ENCODE measurements at regions not wholly inside any gene's neighbourhood (a gene's known extent, or its start where the extent isn't known, plus 50 kb on each side); places are given as distances from the start of the nearest gene placed in this dataset.
A peak's percentile ranks its signal among the peaks of the same experiment; 100 is the strongest.

DNA sequence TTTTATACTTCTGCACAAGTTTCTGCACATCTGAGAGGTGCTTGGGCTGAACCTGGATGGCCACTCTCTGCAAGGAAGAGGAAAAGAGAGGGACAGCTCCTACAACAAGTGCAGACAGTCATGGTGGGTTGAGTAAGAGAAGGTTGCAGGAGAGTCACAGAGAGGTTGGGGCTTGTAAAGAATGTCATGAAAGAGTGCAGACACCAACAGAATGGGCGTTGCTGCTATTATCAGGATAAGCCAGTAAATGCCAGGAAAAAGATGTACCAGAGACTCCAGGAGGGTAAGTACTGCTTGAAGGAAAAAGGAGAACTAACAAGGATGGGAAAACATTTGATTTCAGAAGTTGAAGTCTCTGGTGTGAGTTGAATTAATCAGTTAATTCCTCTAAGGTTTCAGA, 77.8 kb upstream of the NRP1 start:
- intact Hi-C loops (cut with DNase I) = no loop called here
- DNase-seq = no peak

DNA sequence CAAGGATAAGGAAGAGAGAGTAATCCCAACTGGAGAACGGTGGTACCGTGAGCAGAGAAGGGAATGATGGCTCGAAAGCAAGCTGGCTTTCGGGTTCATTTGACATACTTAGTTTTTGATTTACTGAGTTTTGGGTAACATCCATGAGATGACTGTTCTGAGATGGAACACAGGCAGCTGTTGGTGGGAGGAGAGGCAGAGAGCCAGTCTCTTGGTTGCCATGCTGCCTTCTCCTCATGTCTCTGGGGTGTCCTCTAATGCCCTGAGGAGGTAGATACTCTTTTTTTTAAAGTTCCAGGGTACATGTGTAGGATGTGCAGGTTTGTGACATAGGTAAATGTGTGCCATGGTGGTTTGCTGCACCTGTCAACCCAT, 76.4 kb upstream of the NRP1 start:
- intact Hi-C loops (cut with DNase I) = no loop called here
- DNase-seq = peak in 4 of 10 donors; percentile 13 to 88 (median 30)

DNA sequence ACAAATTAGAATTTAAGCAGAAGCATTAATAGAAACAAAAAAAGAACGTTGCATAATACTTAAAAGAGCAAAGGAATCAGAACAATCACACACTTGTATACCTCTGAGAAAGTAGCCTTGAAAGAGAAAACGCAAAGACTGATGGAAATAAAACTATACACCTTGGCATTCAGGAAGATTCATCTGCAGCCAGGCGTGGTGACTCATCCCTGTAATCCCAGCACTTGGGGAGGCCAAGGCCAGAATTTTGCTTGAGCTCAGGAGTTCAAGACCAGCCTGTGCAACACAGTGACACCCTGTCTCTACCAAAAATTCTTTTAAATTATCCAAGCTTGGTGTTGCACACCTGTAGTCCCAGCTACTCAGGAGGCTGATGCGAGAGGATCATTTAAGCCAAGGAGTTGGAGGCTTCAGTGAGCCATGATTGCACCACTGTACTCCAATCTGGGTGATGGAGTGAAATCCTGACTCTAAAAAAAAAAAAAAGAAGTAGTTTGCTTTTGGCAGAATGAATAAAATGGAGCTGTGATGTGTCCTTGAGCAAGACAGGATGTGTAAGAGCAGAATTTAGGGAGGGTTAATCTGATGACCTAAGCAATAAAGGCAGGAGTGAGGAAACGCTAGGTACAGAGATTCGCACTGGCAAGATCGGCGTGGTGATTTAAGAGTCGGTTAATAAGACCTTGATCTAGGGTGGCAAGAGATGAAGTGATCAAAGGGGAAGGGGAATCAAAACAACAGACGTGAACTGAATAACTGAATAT, 75.8 kb upstream of the NRP1 start:
- DNase-seq = no peak
- intact Hi-C loops (cut with DNase I) = no loop called here

DNA sequence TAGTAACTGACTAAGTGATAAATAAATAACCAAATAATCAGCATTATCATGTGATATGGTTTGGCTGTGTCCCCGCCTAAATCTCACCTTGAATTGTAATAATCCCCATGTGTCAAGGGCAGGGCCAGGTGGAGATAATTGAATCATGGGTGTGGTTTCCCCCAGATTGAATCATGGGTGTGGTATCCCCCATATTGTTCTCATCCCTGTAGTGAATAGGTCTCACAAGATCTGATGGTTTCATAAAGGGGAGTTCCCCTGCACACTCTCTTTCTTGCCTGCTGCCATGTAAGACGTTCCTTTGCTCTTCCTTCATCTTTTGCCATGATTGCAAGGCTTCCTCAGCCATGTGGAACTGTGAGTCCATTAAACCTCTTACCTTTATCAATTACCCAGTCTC, 72.1 kb upstream of the NRP1 start:
- DNase-seq = no peak

DNA sequence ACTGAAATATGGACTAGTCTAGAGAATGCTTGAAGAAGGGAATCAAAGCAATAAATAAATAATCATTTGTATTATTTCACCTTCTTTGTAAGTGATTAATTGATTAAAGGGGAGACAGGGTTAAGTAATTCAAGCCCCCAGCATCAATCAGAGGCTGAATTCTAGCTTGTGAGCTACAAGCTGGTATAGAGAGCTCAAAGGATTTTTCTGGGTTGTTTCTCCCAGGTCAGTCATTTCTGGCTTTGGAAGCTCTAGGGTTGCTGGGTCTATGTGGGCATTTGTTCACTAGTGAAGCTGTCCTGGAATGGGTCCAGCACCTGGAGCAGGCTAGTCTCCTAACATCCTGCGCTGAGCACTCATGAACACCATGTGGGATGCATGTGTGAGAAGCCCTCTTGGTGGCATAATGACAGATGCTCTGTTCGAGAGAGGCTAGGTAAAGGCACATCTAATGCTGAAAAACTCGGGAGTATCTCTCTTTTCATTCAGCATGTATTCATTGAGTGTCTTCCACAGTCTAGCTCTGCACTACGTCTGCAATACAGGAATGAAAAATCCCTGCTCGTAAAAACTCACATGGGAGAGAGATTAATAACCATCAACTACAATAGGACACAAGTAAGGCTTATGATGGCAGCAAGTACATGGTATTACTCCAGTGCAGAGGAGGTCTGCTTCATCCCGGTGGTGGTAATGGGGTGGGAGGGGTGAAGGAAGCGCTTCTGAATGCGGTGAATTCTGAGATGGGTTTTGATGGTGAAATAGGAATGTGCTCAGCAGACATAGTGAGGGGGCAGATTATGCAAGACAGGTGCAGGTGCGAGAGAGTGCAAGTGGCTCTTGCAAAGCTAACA, 68.0 kb upstream of the NRP1 start:
- intact Hi-C loops (cut with DNase I) = no loop called here
- no peak for DNase-seq

More for the DNA sequence above, 72.1 kb upstream of the NRP1 start:
- intact Hi-C loops (cut with DNase I) = no loop called here

DNA sequence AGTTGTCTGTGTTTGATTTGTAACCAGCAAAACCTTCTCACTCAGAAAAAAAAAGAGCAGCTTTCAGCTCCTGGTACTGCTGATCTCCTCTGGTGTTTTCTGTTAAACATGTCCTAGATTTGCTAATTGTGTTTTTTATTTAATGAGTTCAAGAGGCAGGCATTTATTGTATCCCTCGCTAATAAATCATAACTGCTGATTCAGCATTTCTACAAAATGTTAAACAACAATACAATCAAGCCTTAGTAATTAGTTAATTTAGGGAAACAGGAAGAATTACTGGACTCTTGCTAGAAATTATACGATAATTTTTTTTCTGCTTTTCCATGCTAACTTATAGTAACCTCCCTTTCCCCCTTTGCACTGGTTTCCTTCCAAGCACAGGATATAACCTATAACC, 66.8 kb upstream of the NRP1 start:
- no peak for DNase-seq
- intact Hi-C loops (cut with DNase I) = no loop called here

DNA sequence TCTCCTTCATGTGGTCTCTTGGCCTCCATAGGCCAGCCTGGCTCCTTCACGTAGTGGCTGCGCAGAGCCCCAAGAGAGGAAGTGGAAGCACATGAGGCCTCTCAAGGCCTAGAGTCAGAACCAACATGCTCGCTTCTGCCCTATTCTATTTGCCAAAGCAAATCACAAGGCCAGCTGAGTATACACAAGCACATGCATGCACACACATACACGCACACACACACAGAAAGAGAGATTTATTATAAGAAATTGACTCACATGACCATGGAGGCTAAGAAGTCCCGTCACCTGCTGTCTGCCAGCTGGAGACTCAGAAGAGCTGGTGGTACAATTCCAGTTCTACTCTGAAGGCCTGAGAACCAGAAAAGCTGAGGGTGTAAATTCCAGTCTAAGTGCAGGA, 64.3 kb upstream of the NRP1 start:
- no peak for DNase-seq
- intact Hi-C loops (cut with DNase I) = no loop called here

DNA sequence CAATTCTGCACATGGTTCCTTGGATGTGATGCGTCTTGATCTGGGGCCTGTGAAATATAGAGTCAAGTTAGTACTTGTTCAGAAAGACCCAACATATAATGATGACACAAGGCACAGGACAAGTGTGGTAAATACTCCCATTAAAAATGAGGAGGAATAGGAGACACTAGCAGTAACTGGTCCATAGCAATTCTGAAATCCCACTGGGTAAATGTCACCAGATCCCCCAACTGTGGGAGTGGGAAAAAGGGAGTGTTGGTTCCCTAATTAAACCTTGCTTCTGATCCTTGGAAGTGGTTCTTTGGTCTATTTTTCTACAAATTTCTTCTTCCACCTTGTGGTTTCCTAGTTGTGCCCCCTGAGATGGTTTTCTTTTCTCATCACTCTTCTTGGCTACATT, 62.5 kb upstream of the NRP1 start:
- DNase-seq = no peak
- intact Hi-C loops (cut with DNase I) = no loop called here

DNA sequence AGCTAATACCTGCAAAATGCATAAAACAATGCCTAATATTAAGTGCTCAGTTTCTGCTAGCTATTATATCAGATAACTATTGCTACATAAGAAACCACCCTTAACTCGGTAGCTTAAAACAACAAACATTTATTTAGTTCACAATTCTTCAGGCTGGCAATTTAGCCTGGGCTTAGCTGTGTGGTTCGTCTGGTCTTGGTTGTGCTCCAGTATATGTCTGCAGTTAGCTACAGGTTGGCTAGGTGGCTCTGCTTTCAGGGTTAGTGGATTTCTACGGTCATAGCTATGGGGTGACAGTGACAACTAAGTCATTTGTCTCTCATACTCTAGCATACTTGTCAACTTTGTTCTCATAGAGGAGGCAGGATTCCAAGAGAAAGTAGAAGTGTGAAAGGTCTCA, 61.8 kb upstream of the NRP1 start:
- intact Hi-C loops (cut with DNase I) = no loop called here
- DNase-seq = no peak

DNA sequence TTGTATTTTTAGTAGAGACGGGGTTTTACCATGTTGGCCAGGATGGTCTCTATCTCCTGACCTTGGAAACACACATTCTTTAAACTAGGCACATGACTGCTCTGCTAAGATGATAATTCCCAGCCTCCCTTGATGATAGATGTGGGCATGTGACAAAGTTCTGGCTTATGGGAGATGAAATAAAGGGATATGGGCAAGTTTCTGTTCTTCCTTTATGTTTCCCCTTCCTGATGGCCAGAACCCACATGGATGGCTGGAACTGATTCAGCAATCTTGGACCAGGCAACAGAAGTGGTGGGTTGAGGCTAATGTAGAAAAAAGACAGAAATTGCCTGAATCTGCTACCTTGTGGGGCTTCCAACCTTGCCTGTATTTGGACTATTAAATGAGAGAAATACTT, 60.7 kb upstream of the NRP1 start:
- no peak for DNase-seq
- intact Hi-C loops (cut with DNase I) = no loop called here

DNA sequence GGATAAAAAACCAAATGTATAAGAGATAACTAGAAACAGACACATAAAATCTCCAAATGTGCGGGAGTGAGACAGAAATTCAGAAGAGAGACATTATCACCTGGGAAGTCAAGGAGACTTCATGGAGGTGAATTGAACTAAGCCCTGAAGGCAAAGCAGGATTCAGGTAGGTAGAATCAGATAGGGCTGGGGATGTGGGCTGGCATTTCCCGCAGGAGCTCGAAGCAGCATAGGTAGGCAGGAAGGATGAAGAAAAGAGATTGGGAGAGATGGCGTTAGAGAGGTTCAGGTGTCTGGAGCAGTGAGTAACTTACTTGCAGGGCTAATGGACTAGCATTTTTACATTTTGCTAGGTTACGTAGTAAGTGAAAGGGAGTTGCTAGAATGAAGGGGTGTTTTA, 58.2 kb upstream of the NRP1 start:
- intact Hi-C loops (cut with DNase I) = no loop called here

DNA sequence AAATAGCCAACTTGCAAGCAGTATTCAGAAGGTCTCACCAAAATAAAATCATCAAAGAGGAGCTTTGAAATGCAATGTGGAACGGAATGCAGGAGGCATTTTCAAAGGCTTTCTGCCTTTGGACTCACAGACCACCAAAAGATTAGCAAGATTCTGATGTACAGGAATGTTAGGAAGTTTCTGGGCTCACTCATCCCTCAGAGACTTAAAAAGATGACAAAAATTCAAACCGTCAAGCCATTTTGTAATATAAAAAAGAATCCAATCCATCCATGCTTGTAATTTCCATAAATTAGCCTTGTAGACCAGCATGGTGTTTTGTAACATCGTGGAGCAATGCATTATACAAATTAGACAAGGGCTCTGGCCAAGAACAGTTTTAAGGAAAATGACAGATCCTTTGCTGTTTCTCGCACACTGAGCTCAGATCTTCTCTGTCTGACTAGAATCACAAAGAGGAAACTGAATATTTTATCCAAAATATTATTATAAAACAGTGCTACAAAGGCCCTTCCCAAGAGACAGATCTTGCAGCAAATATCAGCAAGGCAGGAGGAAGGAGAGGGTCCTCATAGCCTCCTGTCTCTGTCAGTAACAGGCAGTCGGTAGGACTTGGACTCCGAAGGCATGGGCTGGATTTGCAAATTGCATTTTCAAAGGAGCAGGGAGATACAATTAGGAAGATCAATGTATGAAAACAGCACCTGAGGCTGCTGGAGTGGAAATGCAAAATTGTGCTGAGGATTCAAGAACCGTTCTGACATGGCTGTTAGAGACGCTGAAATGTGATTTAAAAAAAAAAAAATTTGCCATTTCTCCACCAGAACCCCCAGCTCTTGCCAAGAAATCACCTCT, 57.4 kb upstream of the NRP1 start:
- DNase-seq = no peak
- intact Hi-C loops (cut with DNase I) = no loop called here

More for the DNA sequence above, 58.2 kb upstream of the NRP1 start:
- DNase-seq = no peak

DNA sequence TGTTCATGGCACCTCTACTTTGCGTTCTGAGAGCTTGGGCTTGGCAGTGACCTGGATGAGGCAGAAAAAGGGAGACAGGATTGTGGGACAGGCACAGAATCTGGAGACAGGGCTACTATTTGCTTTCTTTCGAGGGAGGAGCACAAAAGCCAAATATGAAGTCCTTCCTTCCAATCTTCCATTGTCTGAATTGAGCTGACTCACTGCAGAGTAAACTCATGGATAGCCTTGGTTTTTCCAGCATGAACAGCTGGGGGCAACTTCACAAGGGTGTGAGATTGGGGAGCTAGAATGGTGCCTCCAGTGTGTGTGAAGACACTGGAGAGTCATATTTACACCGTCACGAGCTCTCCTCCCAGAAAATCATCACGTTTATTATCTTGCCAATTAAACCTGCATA, 55.6 kb upstream of the NRP1 start:
- no peak for DNase-seq
- intact Hi-C loops (cut with DNase I) = no loop called here

DNA sequence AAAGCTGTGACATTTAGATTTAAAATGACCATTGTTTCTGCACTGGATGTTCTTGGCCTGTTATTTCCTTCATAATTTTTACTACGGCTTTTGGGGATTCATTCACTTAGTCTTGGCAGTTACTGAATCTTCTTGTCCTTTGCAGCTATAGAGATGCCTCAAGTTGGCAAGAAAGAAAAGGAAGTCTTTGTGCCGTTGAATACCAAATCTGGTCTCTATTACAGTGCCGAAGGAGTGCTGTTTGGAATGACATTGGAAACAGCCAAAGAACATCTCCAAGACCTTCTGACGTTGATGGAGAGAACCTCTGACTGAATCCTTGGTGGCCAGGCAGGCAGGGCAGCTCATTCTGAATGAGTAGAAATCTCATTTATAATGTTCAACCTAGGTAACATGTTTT, 54.3 kb upstream of the NRP1 start:
- intact Hi-C loops (cut with DNase I) = no loop called here
- DNase-seq = no peak

DNA sequence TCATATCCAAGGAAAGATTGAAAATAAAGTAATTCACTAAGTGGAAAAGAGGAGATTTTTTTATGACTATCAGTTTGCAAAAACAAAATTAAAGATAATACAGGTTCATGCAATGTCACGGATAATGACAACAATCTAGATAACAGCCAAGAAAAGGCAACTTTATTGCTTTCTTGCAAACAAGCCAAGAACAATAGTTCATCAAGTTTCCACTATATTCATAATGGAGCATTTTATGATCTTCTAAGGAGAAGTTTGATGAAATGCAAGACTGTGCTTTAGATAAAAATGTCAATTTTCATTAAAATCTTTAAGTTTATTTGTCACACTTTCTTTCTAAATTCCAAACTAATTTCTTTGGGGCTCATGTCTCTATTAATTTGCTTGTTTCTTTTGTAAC, 53.9 kb upstream of the NRP1 start:
- intact Hi-C loops (cut with DNase I) = no loop called here
- no peak for DNase-seq

DNA sequence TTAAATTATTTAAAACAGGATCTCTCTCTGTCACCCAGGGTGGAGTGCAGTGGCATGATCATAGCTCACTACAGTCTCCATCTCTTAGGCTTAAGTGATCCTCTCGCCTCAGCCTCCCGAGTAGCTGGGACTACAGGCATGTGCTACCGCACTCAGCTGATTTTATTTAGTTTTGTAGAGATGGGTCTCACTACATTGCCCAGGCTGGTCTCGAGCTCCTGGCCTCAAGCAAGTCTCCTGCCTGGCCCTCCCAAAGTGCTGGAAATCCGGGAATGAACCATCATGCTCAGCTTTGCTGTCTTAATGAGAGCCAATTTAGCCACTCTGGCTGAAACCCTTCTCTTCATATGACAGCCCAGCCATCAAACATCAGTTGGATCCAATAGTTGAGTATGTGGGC, 53.3 kb upstream of the NRP1 start:
- intact Hi-C loops (cut with DNase I) = no loop called here
- no peak for DNase-seq

DNA sequence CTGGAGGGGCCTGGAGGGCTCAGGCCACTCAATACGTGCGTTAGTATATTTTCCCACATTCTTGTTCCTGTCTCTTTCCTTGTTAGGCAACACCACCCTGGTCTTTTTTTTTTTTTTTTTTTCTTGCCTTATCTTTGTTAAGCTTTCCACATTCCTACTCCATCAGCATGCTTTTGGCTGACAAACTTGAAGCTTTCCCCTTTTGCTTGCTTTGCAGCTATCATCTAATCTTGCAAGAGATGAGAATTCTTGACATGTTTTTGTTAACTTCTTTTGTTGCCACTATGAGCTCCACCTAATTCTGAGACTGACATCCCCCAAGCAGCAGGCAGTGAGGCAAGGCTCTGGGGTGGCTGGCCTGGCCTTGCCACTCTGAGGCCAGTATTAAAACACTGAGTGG, 52.5 kb upstream of the NRP1 start:
- intact Hi-C loops (cut with DNase I) = no loop called here
- DNase-seq = no peak

DNA sequence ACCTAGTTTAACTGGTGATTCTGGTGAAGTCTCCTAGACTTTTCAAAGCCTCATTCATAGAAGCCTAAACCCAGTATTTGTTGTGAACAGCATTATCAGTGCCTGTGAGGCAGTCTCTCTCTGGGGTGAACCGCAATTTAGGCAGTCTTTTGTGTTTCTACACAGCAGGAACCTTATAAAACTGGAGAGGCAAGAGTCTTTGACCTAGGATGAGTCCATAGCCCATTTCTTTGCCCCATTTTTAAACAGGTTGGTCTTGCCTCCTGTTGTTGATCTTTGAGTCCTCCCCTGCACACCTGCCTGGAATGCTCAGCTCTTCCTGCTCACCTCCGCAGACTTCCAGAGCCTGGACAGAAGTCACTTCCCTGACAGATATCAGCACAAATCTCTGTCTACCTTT, 51.2 kb upstream of the NRP1 start:
- intact Hi-C loops (cut with DNase I) = no loop called here
- DNase-seq = no peak

DNA sequence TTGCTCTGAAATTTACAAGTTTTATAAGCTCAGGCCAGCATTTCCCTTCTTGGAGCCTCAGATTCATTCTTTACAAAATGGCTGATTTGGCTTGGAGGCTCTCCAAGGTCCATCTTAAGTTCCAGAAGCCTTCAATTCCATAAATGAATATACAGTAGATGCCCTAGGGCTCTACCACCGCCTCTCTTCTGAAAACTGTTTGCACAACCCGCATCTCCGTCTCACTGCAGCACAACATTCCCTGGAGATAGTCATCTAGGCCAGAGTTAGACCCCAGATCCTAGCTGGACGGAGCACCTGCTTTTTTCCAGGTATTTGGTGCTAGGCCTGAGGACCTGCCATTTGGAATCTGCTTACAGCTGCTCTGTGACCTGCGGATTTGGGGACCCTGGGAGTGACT, 50.5 kb upstream of the NRP1 start:
- DNase-seq = no peak

More for the DNA sequence above, 50.5 kb upstream of the NRP1 start:
- intact Hi-C loops (cut with DNase I) = no loop called here
